ENCODE measurements at regions not wholly inside any gene's neighbourhood (a gene's known extent, or its start where the extent isn't known, plus 50 kb on each side); places are given as distances from the start of the nearest gene placed in this dataset.
"Not testable (repeated sequence)": the region's sequence is repeated elsewhere in the genome, so short reads cannot be mapped to it uniquely, and the experiment has no call there.

DNA sequence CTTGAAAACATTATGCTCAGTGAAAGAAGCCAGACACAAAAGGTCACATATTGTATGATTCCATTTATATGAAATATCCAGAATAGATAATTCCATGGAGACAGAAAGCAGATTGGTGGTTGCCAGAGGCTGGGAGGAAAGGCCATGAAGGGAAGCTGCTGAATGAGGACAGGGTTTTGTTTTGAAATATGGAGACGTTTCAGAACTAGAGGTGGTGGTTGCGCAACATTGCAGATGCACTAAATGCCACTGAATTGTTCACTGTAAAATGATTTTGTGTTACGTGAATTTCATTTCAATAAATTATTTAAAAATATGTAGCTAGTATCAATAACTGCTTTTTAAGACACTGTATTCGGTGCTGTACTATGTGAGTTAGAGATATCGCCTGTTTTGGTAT, 101.7 kb upstream of the ZNF236 start:
- no peak for DNase-seq (ENCODE audit: low read depth)

- no peak for DNase-seq (ENCODE audit: low read depth)
Observed at GRCh38 chr18:76715012-76715610, 107.2 kb upstream of the ZNF236 start.

DNA sequence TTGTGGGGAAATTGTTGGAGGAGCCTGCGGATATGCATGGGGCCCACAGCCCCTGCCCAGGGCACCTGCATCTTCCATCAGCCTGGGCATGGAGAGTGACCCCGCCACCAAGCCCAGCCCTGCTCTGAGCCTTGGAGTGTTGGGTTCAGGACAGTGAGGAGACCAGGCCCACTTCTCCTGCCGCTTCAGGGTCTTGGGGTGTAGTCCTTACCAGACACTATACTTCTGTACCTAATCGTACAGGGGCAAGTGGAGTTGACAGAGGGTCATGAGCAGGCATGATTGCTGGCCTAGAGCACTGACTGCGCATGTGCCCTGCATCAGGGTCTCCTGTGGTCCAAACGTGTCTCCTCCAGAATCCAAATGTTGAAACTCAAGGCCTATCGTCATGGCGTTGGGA, 108.9 kb upstream of the ZNF236 start:
- no peak for DNase-seq (ENCODE audit: low read depth)

GRCh38 chr18:76712511-76713140, 109.7 kb upstream of the ZNF236 start:
- no peak for DNase-seq (ENCODE audit: low read depth)

- DNase-seq (ENCODE audit: low read depth) = no peak
Observed at GRCh38 chr18:76710646-76711520, 111.5 kb upstream of the ZNF236 start.

- peak; percentile 13 for DNase-seq (ENCODE audit: low read depth)
Observed at GRCh38 chr18:76709659-76710645, 112.4 kb upstream of the ZNF236 start.

- no peak for DNase-seq (ENCODE audit: low read depth)
Observed at GRCh38 chr18:76708722-76709353, 113.5 kb upstream of the ZNF236 start.

- DNase-seq (ENCODE audit: low read depth) = no peak
Observed at GRCh38 chr18:76708071-76708721, 114.2 kb upstream of the ZNF236 start.

DNA sequence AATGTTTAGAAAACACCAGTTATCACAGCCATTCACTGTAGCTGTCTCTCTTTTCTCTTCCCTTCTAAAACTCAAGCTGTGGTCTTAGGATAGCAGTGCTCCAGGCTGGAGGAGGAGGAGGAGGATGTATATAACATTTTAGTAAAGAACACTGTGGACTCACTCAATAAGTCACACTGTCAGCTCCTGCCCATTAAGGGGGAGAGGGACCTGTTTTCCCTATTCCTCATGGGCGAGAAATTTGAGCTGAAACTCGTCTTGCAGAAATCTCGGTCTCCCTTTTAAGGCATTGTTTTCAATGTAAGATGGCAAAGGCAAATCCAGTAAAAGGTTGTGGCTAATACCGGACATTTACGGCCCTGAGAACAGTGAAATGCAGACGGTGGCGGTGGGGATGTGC, 114.8 kb upstream of the ZNF236 start:
- no peak for DNase-seq (ENCODE audit: low read depth)

- not testable (repeated sequence) for DNase-seq (ENCODE audit: low read depth)
Observed at GRCh38 chr18:76704589-76704988, 117.8 kb upstream of the ZNF236 start.

- no peak for DNase-seq (ENCODE audit: low read depth)
Observed at GRCh38 chr18:76699923-76700322, 122.4 kb upstream of the ZNF236 start.

DNA sequence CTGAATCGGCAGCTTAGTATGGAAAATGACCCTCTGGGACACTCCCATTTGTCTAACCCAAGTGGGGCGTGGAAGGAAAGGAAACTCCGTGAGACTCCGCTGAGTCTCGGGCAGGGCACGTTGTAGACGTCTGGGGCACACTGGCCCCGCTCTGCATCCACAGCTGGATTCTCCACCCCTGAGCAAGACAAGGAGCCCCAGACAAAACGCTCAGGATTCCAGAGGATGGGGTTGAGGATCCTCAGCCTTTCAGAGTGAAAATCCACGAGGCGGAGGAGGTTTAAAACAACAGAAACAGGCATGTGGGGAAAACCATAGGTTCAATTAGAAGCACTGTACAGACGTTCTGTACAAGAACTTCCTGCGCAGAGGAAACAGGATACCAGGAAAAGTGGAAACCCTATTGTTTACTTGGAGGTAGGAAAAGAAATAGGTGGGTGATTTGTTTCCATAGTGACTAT, 124.9 kb upstream of the ZNF236 start:
- DNase-seq (ENCODE audit: low read depth) = no peak

- no peak for DNase-seq (ENCODE audit: low read depth)
Observed at GRCh38 chr18:76691800-76692199, 130.6 kb upstream of the ZNF236 start.

GRCh38 chr18:76689646-76690264, 132.6 kb upstream of the ZNF236 start:
- no peak for DNase-seq (ENCODE audit: low read depth)

- no peak for DNase-seq (ENCODE audit: low read depth)
Observed at GRCh38 chr18:76688724-76689472, 133.5 kb upstream of the ZNF236 start.

DNA sequence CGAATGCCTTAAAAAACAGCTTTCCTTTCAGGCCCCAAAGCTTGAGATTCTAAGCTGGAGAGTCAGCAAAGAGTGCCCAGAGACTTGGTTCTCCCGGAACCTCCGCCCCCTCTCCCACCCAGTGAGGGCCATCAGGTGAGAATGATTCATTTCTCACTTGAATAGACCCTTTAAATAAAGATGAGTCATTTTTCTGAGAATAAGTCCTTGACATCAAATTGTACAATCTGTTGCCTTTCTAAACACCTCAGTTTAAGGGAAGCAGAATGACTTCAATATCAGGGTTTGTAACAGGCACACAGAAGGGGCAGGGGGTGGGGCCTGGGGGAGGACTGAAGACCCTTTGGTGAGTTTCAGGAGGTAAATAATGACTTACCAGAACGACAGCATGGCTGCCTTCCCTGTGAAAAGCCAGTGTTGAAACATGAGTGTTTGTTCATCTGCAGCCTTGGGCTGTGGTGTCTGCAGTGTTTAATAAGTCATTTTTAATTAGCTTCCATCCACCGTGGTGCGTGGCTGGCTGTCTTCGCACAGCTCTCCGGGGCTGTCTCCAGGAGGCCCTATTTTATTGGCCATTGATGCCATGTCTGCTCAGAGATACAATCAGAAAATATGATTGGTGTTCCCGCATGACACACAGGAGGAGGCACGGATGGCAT, 134.9 kb upstream of the ZNF236 start:
- DNase-seq (ENCODE audit: low read depth) = no peak

GRCh38 chr18:76686737-76687231, 135.6 kb upstream of the ZNF236 start:
- no peak for DNase-seq (ENCODE audit: low read depth)

DNA sequence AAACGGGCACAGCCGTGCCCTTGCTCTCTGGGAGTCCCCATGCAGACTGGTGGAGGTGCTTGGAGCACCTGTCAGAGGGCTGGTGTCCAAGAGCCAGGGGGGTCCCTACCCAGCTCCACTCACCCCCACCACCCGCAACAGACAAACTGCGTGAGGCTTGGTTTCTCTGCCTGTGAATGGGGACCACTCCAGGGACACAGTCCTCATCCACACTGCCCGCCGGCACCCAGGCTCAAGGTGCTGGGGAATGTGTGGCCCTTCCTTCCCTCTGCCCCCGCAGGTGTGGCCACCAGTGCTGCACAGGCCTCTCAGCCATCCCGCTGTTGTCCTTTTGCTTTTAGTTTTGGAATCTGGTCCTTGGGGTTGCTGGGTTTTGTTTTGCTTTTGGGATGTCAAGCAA, 136.5 kb upstream of the ZNF236 start:
- DNase-seq (ENCODE audit: low read depth) = no peak

DNA sequence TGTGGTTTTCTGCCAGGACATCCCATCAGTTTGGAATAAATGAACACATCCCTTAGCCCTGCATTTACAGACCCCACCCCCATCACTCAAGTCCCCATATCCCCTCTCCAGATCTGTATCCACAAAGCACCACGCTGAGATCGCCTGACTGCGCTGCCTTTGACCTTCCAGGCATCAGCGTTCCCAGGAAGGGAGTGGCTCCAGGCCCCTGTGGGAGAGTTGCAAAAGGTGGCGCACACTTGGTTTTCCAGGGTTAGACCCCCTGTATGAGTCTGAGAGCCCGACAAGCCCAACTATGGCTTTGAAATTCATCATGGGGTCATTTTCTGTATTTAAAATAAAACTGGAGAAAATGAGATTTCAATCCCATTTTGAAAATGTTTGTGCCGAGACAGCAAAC, 137.0 kb upstream of the ZNF236 start:
- DNase-seq (ENCODE audit: low read depth) = no peak
